ENCODE measurements at regions not wholly inside any gene's neighbourhood (a gene's known extent, or its start where the extent isn't known, plus 50 kb on each side); places are given as distances from the start of the nearest gene placed in this dataset.

GRCh38 chr17:70242781-70243437 is 73.6 kb downstream of the KCNJ2 start:
- no peak for DNase-seq (ENCODE audit: low read depth)
- H3K4me3 ChIP-seq (ENCODE audit: low read depth, low read length), result no peak overlapping the region
- TF ChIP-seq CTCF (IDR thresholded peaks at IDR 0.05; ENCODE audit: insufficient read depth, low read depth, low read length), result no peak

DNA sequence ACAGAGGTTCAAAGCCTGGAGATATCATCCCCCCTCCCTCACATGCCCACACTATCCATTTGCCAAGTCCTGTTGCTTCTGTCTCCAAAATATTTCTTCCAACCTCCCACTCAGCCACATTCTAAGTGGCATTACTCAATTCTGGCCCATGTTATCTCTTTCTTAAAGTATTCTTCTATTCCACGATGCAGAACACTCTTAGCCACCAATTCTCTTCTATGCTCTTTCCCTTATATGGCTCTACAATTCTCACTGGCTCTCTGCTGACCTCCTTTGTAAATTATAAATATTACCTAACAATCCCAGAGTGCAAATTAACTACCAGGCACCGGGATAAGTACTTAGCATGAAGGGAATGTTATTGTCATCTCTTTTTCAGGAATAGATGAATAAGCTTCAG is 82.4 kb downstream of the KCNJ2 start:
- DNase-seq (ENCODE audit: low read depth), result no peak

GRCh38 chr17:70254735-70255460 is 85.6 kb downstream of the KCNJ2 start:
- TF ChIP-seq CTCF (IDR thresholded peaks at IDR 0.05; ENCODE audit: insufficient read depth, low read depth, low read length), result no peak
- no peak for DNase-seq (ENCODE audit: low read depth)
- no peak overlapping the region for H3K4me3 ChIP-seq (ENCODE audit: low read depth, low read length)

More for the DNA sequence above, 82.4 kb downstream of the KCNJ2 start:
- TF ChIP-seq CTCF (IDR thresholded peaks at IDR 0.05; ENCODE audit: insufficient read depth, low read depth, low read length), result no peak
- H3K4me3 ChIP-seq (ENCODE audit: low read depth, low read length), result no peak overlapping the region

DNA sequence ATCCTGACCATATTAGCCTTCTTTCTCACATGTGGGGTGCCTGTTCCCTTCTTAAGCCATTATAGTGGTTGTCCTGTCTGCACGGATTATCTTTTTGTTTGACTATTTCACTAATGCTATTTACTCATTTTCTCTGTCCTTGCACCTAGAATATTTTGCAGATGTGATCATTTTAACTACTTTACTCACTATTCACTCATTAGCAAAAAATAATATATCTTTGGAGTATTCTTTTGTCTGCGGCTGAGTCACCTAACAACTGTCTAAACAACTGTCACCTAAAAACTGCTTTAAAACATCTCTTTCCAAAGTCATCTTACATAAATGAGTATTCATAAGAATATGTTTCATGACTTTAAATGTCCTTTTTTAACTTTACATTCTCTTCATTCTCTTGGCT is 87.4 kb downstream of the KCNJ2 start:
- H3K4me3 ChIP-seq (ENCODE audit: low read depth, low read length), result no peak overlapping the region
- DNase-seq (ENCODE audit: low read depth), result no peak
- no peak for TF ChIP-seq CTCF (IDR thresholded peaks at IDR 0.05; ENCODE audit: insufficient read depth, low read depth, low read length)

GRCh38 chr17:70258465-70258864 is 89.1 kb downstream of the KCNJ2 start:
- no peak for TF ChIP-seq CTCF (IDR thresholded peaks at IDR 0.05; ENCODE audit: insufficient read depth, low read depth, low read length)
- no peak for DNase-seq (ENCODE audit: low read depth)
- H3K4me3 ChIP-seq (ENCODE audit: low read depth, low read length), result no peak overlapping the region

DNA sequence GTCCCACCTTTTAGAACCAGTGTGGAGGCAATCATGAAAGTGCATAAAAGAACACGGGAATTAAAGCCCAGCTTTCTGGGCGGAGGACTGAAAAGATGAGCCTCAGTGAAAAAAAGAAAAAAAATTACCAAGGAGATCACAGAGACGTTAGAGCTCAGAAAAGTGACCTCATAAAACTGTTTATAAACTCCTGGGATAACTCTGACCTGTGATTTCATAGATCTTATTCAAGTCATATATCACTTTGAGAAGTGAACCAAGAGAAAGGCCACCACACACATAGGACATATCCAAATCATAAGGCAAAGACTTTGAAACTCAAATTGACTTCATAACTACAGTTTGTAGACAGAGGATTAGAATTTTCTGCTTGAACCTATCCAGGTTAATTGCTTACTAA is 90.1 kb downstream of the KCNJ2 start:
- DNase-seq (ENCODE audit: low read depth), result no peak
- no peak overlapping the region for H3K4me3 ChIP-seq (ENCODE audit: low read depth, low read length)

More for the DNA sequence above, 90.1 kb downstream of the KCNJ2 start:
- TF ChIP-seq CTCF (IDR thresholded peaks at IDR 0.05; ENCODE audit: insufficient read depth, low read depth, low read length), result no peak

All from fibroblast of villous mesenchyme (primary cell).